Stimulated activated CD8-positive, alpha-beta memory T cell treated with anti-CD3 and anti-CD28 coated beads, Interleukin-7, amount 100 ng/mL, for 24 hours (primary cell): ENCODE measurements at regions not wholly inside any gene's neighbourhood (a gene's known extent, or its start where the extent isn't known, plus 50 kb on each side); places are given as distances from the start of the nearest gene placed in this dataset.
"Not testable (repeated sequence)": the region's sequence is repeated elsewhere in the genome, so short reads cannot be mapped to it uniquely, and the experiment has no call there.

Source experiments
- DNase-seq: peaks from one replicate; pipeline ENCODE4 v3.0.0-alpha.2; 2020; ENCODE audit warnings: low read depth

DNA sequence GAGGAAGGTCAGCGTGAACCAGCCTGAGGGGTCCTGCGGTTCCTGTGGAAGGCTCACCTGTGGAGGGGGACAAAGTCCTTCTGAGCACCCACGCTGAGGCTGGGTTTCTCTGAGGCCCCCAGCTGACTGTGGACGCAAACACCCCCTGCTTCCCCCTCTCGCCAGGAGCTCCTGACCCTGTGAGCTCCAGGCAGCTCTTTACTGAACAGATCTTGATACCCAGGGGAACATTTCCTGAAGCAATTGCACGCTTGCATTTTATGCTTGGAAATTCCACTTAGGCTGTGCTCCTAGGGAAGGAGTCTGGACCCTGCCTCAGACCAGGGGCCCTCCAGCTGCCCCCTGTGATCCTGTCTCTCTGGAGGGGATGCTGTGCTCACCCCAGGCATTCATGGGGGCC lies 454.2 kb upstream of the B3GAT1 start:
- DNase-seq, result no peak

DNA sequence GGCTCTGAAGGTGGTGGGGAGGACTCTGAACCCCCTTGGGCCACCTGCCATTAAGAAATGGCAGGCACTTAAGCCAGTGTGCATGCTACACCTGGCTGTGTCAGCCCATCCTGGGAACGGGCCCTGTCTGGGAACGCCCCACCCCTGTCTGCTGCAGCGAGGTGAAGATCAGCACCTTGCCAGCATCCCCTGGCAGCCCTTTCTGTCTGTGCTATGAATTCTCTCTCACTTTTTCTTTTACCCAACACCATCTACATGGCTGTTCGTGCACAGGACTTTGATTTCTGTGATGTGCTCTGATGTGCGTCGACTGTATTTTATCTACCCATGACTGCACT lies 452.9 kb upstream of the B3GAT1 start:
- no peak for DNase-seq

DNA sequence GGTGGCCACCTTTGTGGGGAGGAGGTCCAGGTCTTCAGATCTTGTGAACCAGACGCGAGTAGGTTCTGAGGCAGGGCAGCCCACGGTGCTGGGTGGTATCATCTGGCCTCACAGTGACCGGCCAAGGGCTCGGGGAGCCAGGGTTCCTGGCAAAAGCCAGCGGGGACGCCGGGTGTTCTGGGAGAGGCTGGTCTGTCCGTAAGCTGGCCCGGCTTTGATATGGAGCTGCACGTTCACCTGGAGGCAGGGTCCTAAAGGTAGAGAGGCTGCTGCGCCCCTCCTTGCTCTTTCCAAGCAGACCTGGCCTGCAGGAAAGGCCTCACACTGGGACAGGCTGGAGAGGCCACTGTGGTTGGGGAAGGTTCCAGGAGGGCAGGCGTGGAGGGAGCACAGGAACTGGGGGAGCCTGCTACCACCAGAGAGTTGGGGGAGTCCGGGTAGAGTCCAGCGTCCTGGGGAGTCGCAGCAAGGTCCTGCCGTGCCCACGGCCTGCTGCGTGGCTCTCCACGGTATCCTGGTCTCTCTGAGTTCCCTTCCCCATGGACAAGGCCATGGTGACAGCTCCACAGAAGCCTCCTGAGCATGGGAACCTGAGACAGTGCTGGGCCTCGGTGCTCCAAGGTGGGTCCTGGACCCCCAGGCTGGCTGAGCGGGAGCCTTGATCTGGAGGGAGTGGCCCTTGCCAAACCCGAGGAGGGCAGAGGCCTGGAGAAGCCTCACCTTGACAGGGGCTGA lies 452.4 kb upstream of the B3GAT1 start:
- DNase-seq, result no peak

DNA sequence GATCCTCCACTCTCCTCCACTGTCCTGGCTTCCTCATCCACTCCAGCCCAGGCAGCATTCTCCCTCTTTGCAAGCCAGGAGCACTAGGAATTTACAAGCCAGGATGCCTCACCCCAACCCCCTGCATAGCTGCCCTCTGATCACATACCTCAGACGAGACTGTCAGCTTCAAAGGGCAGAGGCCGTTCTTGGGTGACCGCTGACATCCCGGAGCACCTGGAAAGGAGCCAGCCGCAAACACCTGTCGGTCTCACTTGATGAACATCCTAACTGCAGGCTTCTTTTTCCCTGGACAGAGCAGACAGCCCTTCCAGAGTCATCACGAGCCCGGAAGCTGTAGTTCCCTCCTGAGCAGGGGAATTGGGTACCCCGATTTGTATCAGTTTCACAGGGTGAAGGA lies 451.3 kb upstream of the B3GAT1 start:
- DNase-seq, result no peak

DNA sequence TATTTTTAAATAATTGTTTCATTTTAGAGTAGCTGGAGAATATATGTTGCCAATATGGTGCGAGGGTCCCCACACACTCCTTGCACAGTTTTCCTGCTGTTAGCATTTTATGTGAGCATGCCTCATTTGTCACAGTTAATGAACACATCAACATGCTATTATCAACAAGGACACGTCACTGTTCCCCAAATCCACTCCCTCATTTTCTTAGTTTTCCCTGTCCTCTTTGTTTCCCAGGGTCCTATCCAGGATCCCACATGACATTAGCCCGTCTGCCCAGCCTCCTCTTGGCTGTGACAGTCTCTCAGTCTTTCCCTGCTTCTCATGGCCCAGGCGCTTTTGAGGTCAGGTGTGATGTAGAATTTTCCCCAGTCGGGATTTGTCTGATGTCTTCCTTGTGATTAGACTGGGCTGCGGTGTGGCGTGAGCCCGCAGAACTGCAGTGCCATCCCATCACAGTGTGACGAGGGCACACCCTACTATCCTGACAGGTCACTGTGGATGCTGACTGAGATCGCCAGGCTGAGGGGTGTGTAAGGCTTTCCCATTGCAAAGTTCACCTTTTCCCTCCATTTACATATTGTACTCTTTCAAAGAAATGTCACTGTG lies 450.6 kb upstream of the B3GAT1 start:
- no peak for DNase-seq

DNA sequence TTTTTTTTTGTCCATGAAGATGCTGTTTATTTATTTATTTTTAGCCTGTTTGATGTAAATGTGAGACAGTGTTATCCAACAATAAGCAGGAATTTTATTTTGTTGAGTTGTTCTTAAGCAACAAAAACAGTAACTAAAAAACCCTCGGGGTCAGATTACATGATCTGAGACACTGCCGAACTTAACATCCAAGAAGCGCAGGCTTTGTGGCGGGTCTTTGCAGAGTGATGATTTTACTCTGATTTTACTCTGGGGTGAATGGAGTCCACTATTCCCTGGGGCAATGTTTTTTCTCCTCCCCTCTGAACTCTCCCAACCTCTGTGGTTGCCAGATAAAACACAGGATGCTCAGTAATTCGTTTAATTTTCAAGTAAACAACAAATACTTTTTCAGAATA lies 450.1 kb upstream of the B3GAT1 start:
- DNase-seq, result no peak

DNA sequence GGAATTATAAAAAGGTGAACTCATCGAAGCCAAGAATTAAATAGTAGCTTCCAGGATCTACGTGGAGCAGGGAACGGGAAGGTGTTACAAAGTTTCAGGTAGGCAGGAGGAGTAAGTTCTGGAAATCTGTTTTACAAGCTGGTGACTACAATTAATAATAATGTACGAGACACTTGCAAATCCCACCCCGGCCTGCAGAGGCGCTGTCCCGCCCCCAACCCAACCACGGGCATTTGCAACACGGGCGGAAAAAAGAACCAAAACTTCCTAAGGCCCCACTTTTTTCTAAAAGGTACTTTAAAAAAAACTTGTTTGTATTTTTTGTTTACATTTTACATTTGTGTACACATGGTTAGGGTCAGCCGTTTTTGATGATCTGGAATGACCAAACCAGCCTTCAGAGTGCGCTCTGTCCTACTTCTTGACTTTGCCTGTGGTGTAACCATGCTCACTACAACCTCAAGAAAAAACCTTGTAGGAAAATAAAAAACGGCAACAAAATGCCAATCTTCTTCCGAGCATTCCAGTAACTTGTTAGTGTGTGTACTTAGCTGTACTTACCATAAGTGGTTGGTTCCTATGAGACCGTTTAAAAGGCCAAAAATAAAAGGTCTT lies 449.6 kb upstream of the B3GAT1 start:
- no peak for DNase-seq

DNA sequence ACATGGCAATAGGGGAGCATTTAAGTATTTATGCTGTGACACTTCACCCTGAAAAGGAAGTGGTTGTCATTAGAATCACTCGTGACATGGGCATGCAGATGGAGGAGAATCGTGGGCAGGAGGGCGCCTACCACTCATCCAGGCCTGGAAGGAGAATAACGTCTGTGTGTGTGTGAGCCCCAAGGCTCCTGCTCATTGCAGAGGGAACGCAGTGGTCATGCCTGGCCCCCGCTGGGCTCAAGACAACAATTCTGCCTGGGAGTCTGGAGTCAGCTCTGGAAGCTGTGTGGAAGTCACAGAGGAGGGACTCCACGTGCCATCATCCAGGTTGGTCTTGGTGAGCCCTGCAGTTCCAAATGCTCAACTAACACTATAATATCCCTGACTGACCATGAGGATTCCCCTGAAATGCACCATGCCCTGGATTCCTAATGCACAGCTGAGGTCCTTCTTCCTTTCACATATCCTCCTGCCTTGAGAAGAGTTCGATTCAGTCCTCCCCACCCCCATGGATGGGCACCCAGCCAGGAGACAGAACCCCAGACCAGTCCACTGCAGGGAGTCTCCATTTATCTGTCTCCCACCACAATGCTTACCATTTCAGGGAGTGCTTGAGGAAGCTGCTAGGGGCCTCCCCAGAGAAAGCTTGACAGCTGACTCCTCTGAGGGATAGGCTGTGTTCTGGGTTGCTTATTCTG lies 446.9 kb upstream of the B3GAT1 start:
- DNase-seq, result no peak

DNA sequence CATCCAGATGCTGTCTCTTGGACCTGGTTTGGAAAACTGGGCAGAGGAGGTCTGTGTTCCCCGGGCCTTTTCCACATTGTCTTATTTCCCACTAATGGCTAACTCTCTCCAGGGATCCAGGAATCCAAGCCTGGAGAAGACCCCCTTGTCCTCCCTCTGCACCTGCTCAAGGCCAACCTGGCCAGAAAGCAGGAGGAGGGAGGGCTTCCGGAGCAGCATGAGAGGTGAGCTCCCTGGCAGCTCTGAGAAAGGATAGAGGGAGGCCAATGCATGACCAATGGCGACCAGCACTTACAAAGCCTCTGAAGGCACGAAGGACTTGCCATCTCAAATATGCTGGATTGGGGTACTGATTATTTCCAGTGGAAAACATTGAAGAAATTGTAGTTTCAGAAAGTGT lies 445.0 kb upstream of the B3GAT1 start:
- DNase-seq, result no peak

DNA sequence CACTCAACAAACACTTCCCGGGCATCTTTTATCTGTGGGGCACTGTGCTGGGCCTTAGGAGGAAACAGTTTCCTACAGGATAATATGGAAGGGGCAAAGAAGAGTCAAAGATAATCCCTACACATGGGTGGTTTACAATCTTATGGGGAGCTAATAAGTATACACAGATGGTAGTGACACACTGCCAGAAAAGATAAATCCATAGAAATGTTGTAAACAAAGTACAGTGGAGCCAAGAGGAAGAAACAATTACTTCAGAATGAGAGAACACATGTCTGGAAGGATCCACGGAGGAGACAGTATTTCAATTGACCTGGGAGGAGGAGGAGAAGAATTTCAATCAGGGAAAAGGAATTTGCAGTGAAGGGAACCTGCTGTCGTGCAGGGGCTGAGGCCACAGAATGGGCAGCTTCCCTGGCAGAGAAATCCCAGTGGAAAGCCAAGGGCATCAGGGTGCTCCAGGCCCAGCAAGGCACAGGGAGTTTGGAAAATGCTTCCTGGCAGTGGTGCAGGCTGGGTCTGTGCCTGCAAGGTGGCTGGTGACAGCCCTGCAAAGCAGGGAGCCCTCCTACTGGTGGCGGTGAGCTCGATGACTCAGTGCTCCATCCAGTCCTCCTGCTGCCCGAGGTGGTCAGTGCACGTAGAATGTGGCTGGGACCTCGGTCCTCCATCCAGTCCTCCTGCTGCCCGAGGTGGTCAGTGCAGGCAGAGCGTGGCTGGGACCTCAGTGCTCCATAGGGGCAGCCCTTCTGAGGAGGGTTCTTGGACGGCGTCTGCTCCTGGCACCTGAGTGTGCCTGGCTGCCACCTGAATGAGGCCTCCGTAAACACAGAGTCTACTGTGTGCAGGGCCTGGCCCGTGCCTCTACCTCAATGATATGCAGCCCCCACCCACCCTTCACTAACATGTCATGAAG lies 444.3 kb upstream of the B3GAT1 start:
- no peak for DNase-seq

DNA sequence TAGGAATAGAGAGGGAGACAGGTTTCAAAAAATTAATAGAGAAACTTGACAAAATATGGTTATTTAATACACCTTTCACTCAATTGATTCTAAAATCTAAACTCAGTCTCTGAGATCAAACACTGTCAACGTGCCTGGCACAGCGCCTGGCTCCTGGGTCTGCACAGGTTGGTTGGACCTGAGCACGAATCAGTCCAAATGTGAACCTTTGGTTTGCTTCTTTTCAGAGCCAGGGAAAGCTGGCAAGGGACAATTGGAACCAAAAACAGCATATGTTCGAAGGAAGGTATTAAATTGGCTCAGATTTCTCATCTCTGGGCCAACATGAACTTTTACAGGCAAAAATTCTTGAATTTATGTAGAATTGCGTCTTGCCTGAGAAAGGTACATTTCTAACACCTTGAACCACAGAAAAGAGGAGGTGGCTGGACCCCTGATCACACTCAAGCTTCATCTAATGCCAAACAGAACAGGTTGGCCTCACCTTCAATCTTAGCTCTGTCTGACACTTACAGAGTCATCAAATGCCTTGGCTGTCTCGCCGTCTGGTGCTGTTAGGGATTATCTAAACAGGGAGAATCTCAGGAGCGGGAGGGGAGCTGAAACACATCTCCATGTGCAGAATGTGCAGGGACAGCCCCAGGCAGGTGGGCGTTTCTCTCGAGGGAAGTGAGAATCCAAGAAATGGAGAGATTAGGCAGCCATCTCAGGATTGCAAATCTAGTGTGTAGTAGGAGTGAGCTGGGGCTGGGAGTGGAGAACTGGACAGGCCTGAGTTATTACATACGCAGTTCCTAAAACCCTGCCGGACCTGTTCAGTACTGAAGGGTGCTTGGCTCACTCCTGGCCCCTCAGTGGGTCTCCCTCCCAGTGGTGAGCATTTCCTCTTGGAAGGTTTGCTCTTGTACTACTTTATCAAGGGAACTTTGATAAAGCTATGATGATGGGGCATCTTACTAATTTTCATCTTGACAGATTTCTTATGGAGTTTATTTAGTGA lies 442.2 kb upstream of the B3GAT1 start:
- no peak for DNase-seq

DNA sequence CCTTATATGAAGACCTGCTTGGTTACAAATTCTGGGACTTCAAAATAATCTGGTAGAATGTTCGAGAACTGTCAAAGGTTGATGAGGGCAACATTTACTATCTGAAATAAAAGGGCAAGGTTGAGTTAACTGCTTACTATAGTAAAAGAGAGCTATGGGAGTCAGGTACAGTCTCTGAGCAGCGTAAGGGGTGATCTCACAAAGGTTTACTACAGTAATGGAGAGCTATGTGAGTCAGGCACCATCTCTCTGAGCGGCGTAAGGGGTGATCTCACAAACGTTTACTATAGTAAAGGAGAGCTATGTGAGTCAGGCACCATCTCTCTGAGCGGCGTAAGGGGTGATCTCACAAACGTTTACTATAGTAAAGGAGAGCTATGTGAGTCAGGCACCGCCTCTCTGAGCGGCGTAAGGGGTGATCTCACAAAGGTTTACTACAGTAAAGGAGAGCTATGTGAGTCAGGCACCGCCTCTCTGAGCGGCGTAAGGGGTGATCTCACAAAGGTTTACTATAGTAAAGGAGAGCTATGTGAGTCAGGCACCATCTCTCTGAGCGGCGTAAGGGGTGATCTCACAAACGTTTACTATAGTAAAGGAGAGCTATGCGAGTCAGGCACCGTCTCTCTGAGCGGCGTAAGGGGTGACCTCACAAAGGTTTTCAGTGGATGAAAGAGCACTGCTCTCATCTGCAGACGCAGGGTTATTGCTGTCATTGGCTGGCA lies 439.6 kb upstream of the B3GAT1 start:
- DNase-seq, result not testable (repeated sequence)

DNA sequence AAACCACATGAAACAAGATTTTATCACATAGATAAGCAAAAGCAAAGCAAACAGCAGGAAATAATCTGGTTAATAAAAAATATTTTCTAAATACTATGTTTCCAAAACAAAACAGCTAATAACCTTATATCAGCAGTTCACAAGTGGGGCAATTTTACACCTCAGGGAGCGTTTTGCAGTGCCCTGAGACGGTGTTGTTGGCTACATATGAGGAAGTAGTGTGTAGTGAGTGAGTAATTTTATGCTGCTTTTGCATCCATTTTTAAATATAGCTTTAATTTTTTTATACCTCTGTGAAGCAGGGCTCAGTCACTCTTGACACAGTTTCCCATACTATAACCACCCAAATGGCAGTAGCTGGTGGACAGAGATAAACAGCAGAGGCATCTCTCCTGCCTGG lies 438.5 kb upstream of the B3GAT1 start:
- no peak for DNase-seq

DNA sequence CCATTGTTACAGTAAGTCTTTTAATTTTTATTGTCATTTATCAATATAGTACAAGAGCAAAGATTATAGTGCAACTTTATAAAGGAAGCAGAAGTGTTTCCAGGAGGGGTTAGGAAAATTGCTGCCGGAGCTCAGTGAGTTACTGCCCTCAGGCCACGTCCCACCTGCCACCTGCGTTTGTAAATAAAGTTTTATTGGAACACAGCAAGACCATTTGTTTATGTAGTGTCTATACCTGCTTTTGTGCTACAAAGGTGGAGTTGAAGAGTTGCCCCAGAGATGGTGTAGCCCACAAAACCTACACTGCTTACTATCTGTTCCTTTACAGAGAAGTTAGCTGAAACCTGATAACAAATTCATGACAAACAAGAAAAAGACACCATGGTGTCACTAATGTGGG lies 437.8 kb upstream of the B3GAT1 start:
- no peak for DNase-seq

DNA sequence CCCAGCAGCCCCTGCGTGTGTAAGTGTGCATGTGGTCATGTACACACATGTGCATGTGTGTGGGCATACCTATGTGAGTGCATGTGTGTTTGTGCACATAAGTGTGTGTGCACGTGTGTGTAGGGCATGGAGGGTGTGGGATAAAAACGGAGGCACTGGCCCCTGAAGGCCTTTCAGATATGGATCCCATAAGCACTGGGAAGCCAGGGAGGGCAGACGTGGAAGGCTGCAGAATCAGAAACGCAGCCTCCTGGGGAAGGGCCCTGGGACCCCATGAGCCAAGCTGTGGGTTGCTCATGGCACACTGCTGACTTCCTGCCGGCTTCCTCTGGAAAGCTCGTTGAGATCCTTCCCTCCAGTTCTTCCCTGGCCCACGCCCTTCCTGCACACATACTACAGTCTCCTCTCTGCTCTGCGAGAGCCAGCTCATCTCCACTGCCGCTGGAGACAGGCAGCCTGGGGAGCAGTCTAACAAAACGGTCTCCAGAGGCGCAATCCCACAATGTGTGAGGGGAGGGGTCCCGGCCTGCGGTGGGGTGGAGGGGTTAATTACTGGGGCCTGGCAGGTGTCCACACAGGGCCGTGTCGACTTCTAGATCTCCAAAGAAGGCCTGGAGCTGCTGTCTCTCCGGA lies 435.2 kb upstream of the B3GAT1 start:
- no peak for DNase-seq

DNA sequence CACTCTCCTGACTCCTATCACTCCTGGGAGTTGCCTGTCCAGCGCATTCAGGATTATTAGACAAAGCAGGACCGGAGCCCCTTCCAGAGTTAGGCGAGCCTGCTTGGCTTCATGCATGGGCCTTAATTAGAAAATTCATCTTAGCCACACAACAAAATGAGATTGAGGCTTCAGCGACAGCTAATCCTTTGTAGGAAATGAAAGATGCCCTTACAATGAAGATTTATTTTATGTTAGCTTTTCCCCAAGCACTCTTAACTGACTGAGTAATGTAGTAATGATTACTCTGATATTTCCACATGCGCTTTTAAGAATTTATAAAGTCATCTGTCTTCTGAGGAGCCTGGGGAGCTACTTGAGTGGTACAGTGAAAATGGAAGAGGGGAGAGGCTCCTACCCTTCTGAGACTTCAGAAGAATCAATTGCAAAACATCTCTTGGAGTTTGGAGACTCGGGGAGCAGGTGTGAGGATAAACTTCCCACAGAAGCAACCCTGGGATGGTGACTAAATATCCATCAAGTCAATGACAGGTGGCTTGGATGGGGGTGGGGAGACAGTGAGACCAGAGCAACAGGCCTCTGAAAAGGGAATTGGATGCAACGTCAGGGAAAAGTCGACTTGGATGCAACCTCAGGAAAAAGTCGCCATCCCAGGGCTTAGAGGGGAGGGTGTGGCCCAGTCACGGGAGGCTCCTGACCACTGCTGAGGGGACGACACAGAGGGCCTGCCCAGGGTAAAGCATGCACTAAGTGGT lies 434.5 kb upstream of the B3GAT1 start:
- no peak for DNase-seq

DNA sequence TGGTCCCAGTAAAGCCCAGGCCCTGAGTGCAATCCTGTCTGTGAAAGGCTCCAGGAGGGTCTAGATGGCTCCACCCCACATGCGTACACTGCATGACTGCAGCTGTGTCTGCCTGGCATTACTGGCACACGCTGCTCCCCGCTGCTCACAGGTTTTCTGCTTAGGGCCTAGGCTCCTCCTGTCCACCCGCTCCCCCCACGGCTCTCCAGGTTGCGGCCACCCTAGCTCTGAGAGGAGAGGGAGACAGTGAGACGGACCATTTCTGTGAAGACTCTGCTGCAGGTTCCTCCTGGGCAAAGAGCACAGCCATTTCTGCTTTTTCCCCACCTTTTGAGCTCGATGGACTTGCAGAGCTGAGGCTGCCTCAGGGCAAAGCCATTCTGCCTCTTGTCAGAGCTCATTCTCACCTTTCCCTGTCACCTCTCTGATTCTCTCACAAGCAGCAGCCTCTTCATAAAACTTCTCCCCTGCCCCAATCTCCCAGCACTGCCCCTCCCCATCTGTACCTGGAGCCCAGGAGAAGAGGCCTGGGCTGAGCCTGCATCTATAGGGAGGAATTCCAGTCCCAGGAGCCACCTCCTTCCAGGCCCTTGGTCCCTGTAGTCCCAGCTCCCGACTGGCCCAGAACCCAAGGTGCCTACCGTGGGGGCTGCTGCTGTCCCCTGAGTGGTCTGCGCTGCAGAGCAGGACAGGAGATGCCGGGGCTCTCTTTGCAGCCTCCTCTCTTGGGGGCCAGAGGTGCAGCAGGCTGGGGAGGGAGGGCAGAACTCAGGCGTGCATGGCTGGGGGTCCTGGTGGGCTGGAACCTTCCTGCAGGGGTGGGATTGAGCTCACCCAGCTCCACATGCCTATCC lies 433.7 kb upstream of the B3GAT1 start:
- DNase-seq, result no peak

DNA sequence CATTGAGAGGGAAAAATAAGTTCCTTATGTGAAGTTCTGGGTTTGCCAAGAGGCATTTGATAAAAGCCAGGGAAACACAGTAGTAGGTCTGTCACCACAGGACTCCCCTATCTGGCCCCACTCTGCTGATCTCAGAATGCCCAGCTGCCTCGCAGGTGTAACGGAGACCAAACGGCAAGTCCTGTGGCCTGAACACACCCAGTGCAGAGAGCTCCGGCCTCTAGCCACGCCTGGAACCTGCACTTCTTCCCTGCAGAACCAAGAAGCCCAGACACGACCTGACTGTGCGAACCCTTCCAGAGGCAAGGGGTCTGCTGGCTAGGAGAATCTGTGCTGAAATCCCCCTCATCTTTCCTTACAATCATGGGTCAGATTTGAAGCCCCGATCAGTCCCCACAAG lies 432.8 kb upstream of the B3GAT1 start:
- no peak for DNase-seq
